ENCODE measurements at regions not wholly inside any gene's neighbourhood (a gene's known extent, or its start where the extent isn't known, plus 50 kb on each side); places are given as distances from the start of the nearest gene placed in this dataset.

DNA sequence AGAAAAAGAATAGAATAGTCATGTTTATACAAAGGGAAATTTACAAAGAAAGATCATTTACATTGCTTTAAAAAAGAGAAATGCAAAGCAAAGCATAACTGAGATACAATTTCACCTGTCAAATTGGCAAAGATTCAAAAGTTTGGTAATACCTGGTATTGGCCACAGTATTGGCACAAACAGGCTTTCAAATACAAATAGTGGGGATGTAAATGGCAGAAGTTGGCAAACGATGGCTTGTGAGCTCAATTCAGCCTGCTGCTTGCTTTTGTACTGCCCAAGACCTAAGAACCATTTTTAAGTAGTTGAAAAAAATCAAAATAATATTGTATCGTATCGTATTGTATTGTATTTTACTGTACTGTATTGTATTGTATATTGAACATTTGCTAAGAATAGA lies 194.5 kb upstream of the JAG1 start:
- TF ChIP-seq POLR2A (IDR thresholded peaks at IDR 0.05; ENCODE audit: low read depth, low read length) (no peak), POLR2AphosphoS5 (IDR thresholded peaks at IDR 0.05; ENCODE audit: low read depth, low read length) (no peak), SPI1 (IDR thresholded peaks at IDR 0.05; ENCODE audit: low read depth, low read length) (no peak)
